T-helper 2 cell treated with Interferon-gamma antibody and Interleukin-4, amounts not matched to agents 5 μg/mL and 100 μg/mL, for 36 hours (primary cell): ENCODE measurements at regions not wholly inside any gene's neighbourhood (a gene's known extent, or its start where the extent isn't known, plus 50 kb on each side); places are given as distances from the start of the nearest gene placed in this dataset.
"Not testable (repeated sequence)": the region's sequence is repeated elsewhere in the genome, so short reads cannot be mapped to it uniquely, and the experiment has no call there.

ENCODE experiments used
- DNase-seq: peaks from one replicate; pipeline ENCODE4 v3.0.0; 2021; ENCODE audit warnings: low spot score
- H3K27ac Mint-ChIP-seq: one replicate; pipeline ENCODE4 v1.8.0; 2021; ENCODE audit warnings: mild to moderate bottlenecking, mixed read lengths
- H3K27me3 Mint-ChIP-seq: one replicate; pipeline ENCODE4 v1.8.0; 2021; ENCODE audit warnings: low read depth, mixed read lengths
- H3K36me3 Mint-ChIP-seq: one replicate; pipeline ENCODE4 v1.8.0; 2021; ENCODE audit warnings: low read depth, mixed read lengths
- H3K4me1 Mint-ChIP-seq: one replicate; pipeline ENCODE4 v1.8.0; 2021; ENCODE audit warnings: low read depth, mixed read lengths
- H3K4me3 Mint-ChIP-seq: one replicate; pipeline ENCODE4 v1.8.0; 2022; ENCODE audit warnings: mild to moderate bottlenecking, moderate library complexity, mixed read lengths
- H3K9me3 Mint-ChIP-seq: one replicate; pipeline ENCODE4 v1.8.0; 2021; ENCODE audit warnings: mixed read lengths

GRCh38 chr13:30082391-30082790, 225.0 kb downstream of the KATNAL1 start:
- Mint-ChIP-seq H3K27me3 (peaks cover 21% of the 10 kb centered on the region), H3K27ac (no peak overlapping the region), H3K36me3 (no peaks in the 10 kb centered on the region), H3K4me3 (no peak overlapping the region), H3K9me3 (no peaks in the 10 kb centered on the region), H3K4me1 (no peaks in the 10 kb centered on the region)
- no peak for DNase-seq

- Mint-ChIP-seq H3K27ac (no peak overlapping the region), H3K4me3 (no peak overlapping the region), H3K4me1 (no peaks in the 10 kb centered on the region), H3K36me3 (no peaks in the 10 kb centered on the region), H3K9me3 (no peaks in the 10 kb centered on the region), H3K27me3 (peaks cover 21% of the 10 kb centered on the region)
- DNase-seq: no peak
Measured at GRCh38 chr13:30081331-30081730, 226.0 kb downstream of the KATNAL1 start.

GRCh38 chr13:30079501-30079900, 227.8 kb downstream of the KATNAL1 start:
- H3K4me1 Mint-ChIP-seq: no peaks in the 10 kb centered on the region

GRCh38 chr13:30078059-30078458, 227.6 kb upstream of the UBL3 start:
- Mint-ChIP-seq H3K36me3 (no peaks in the 10 kb centered on the region), H3K27ac (no peak overlapping the region), H3K27me3 (peaks cover 4% of the 10 kb centered on the region), H3K9me3 (no peaks in the 10 kb centered on the region), H3K4me1 (no peaks in the 10 kb centered on the region), H3K4me3 (no peak overlapping the region)
- DNase-seq: no peak

More at GRCh38 chr13:30079501-30079900, 227.8 kb downstream of the KATNAL1 start:
- Mint-ChIP-seq H3K9me3 (no peaks in the 10 kb centered on the region), H3K36me3 (no peaks in the 10 kb centered on the region), H3K27ac (no peak overlapping the region), H3K27me3 (peaks cover 15% of the 10 kb centered on the region), H3K4me3 (no peak overlapping the region)
- DNase-seq: no peak

- Mint-ChIP-seq H3K36me3 (no peaks in the 10 kb centered on the region), H3K27me3 (peaks cover under 1% of the 10 kb centered on the region), H3K9me3 (no peaks in the 10 kb centered on the region), H3K4me1 (no peaks in the 10 kb centered on the region), H3K4me3 (no peak overlapping the region), H3K27ac (no peak overlapping the region)
- DNase-seq: no peak
Measured at GRCh38 chr13:30077240-30077735, 226.9 kb upstream of the UBL3 start.

GRCh38 chr13:30074955-30075614, 224.7 kb upstream of the UBL3 start:
- Mint-ChIP-seq H3K27me3 (peaks cover 2% of the 10 kb centered on the region), H3K36me3 (no peaks in the 10 kb centered on the region), H3K4me1 (no peaks in the 10 kb centered on the region), H3K9me3 (no peaks in the 10 kb centered on the region), H3K4me3 (no peak overlapping the region), H3K27ac (no peak overlapping the region)
- no peak for DNase-seq

- no peaks in the 10 kb centered on the region for H3K36me3 Mint-ChIP-seq
- DNase-seq: no peak
- no peaks in the 10 kb centered on the region for H3K9me3 Mint-ChIP-seq
- peaks cover 2% of the 10 kb centered on the region for H3K27me3 Mint-ChIP-seq
- no peak overlapping the region for H3K4me3 Mint-ChIP-seq
- H3K4me1 Mint-ChIP-seq: no peaks in the 10 kb centered on the region
- H3K27ac Mint-ChIP-seq: no peak overlapping the region
Measured at GRCh38 chr13:30074431-30074830, 224.0 kb upstream of the UBL3 start.

GRCh38 chr13:30072818-30073186, 222.4 kb upstream of the UBL3 start:
- Mint-ChIP-seq H3K9me3 (no peaks in the 10 kb centered on the region), H3K4me3 (no peak overlapping the region), H3K27me3 (peaks cover 4% of the 10 kb centered on the region), H3K36me3 (no peaks in the 10 kb centered on the region), H3K4me1 (no peaks in the 10 kb centered on the region), H3K27ac (no peak overlapping the region)
- DNase-seq: no peak

- no peak overlapping the region for H3K4me3 Mint-ChIP-seq
- no peak overlapping the region for H3K27ac Mint-ChIP-seq
- H3K4me1 Mint-ChIP-seq: no peaks in the 10 kb centered on the region
- H3K36me3 Mint-ChIP-seq: no peaks in the 10 kb centered on the region
- no peak for DNase-seq
- H3K27me3 Mint-ChIP-seq: peaks cover 4% of the 10 kb centered on the region
- H3K9me3 Mint-ChIP-seq: no peaks in the 10 kb centered on the region
Measured at GRCh38 chr13:30071969-30072817, 221.8 kb upstream of the UBL3 start.

GRCh38 chr13:30065181-30065580, 214.8 kb upstream of the UBL3 start:
- H3K4me1 Mint-ChIP-seq: no peaks in the 10 kb centered on the region
- H3K9me3 Mint-ChIP-seq: peaks cover 2% of the 10 kb centered on the region
- no peak overlapping the region for H3K4me3 Mint-ChIP-seq
- no peak for DNase-seq
- no peak overlapping the region for H3K27ac Mint-ChIP-seq
- no peaks in the 10 kb centered on the region for H3K36me3 Mint-ChIP-seq
- peaks cover 16% of the 10 kb centered on the region for H3K27me3 Mint-ChIP-seq

GRCh38 chr13:30063892-30064291, 213.5 kb upstream of the UBL3 start:
- Mint-ChIP-seq H3K4me1 (no peaks in the 10 kb centered on the region), H3K27ac (no peak overlapping the region)

GRCh38 chr13:30061217-30061616, 210.8 kb upstream of the UBL3 start:
- DNase-seq: no peak
- Mint-ChIP-seq H3K27ac (no peak overlapping the region), H3K4me1 (no peaks in the 10 kb centered on the region), H3K36me3 (no peaks in the 10 kb centered on the region), H3K27me3 (peaks cover 21% of the 10 kb centered on the region), H3K9me3 (peaks cover 16% of the 10 kb centered on the region), H3K4me3 (no peak overlapping the region)

More at GRCh38 chr13:30063892-30064291, 213.5 kb upstream of the UBL3 start:
- Mint-ChIP-seq H3K4me3 (no peak overlapping the region), H3K27me3 (peaks cover 17% of the 10 kb centered on the region), H3K9me3 (peaks cover 9% of the 10 kb centered on the region), H3K36me3 (no peaks in the 10 kb centered on the region)
- DNase-seq: no peak

GRCh38 chr13:30058429-30058828, 208.0 kb upstream of the UBL3 start:
- Mint-ChIP-seq H3K27me3 (peaks cover 28% of the 10 kb centered on the region), H3K27ac (no peak overlapping the region), H3K9me3 (peaks cover 16% of the 10 kb centered on the region), H3K36me3 (no peaks in the 10 kb centered on the region), H3K4me3 (no peak overlapping the region), H3K4me1 (no peaks in the 10 kb centered on the region)
- DNase-seq: no peak

GRCh38 chr13:30054546-30054945, 204.1 kb upstream of the UBL3 start:
- peaks cover 18% of the 10 kb centered on the region for H3K4me1 Mint-ChIP-seq

More at GRCh38 chr13:30054546-30054945, 204.1 kb upstream of the UBL3 start:
- not testable (repeated sequence) for DNase-seq, H3K27ac Mint-ChIP-seq, H3K4me3 Mint-ChIP-seq, H3K36me3 Mint-ChIP-seq
- peaks cover 13% of the 10 kb centered on the region for H3K9me3 Mint-ChIP-seq
- H3K27me3 Mint-ChIP-seq: peaks cover 14% of the 10 kb centered on the region
